Tibial nerve (tissue), 3 donors: ENCODE measurements at regions not wholly inside any gene's neighbourhood (a gene's known extent, or its start where the extent isn't known, plus 50 kb on each side); places are given as distances from the start of the nearest gene placed in this dataset.

Experiments used
- POLR2A ChIP-seq, 2 donors: fragments of 450-650 bp; IDR thresholded peaks; one replicate each; pipeline ENCODE4 v1.6.1; 2017; ENCODE audit warnings: antibody characterized with exemption in 2 of 2, mild to moderate bottlenecking in 2 of 2, moderate library complexity in 2 of 2
- TF ChIP-seq, protein P1 (sequence below), 5 experiments: fragments of 200-600 bp in 3 of 5; fragments of 450-650 bp in 2 of 5; sonication (generic) in 3 of 5; IDR thresholded peaks; one replicate each; pipeline ENCODE4 v1.5.1; 2016 to 2019; ENCODE audit warnings: antibody characterized with exemption in 5 of 5, mild to moderate bottlenecking in 3 of 5, moderate library complexity in 2 of 5

DNA sequence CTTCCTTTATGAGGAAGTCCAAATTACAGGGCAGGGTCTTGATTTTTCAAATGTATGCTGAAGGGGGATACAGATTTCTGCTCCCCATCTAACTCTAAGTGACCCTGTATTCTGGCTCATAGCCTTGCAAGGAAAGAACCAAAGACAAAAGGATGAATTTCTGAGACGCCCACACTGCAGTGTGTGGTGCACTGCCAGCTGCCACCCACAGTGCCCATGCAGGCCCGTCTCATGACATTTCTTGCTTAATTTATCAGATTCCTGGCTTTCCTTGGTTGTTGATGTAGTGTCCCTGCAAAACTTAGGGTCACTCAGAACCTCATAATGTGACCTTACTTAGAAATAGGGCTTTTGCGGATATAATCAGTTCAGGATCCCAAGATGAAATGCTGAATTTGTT lies 68.0 kb downstream of the CBLN4 start:
- no peak for TF ChIP-seq POLR2A (IDR thresholded peaks at IDR 0.05)
- TF ChIP-seq, protein P1, sequence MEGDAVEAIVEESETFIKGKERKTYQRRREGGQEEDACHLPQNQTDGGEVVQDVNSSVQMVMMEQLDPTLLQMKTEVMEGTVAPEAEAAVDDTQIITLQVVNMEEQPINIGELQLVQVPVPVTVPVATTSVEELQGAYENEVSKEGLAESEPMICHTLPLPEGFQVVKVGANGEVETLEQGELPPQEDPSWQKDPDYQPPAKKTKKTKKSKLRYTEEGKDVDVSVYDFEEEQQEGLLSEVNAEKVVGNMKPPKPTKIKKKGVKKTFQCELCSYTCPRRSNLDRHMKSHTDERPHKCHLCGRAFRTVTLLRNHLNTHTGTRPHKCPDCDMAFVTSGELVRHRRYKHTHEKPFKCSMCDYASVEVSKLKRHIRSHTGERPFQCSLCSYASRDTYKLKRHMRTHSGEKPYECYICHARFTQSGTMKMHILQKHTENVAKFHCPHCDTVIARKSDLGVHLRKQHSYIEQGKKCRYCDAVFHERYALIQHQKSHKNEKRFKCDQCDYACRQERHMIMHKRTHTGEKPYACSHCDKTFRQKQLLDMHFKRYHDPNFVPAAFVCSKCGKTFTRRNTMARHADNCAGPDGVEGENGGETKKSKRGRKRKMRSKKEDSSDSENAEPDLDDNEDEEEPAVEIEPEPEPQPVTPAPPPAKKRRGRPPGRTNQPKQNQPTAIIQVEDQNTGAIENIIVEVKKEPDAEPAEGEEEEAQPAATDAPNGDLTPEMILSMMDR (IDR thresholded peaks at IDR 0.05), result no peak
